CD4-positive, CD25-positive, alpha-beta regulatory T cell (primary cell): ENCODE measurements at regions not wholly inside any gene's neighbourhood (a gene's known extent, or its start where the extent isn't known, plus 50 kb on each side); places are given as distances from the start of the nearest gene placed in this dataset.

Experiments
- ATAC-seq, 2 donors: fragments of 150-1000 bp; cut with Tn5 transposase; one replicate each; pipeline ENCODE4 v1.10.0; 2021; ENCODE audit warnings: low read depth in 2 of 2, moderate number of reproducible peaks in 2 of 2, moderate library complexity in 1 of 2
- DNase-seq, 3 donors: peaks; one replicate each; pipeline versions ENCODE4 v3.0.0 to v3.0.0-alpha.2; 2012 to 2022; ENCODE audit warnings: mixed read lengths in 1 of 3
- H3K27ac ChIP-seq: one replicate; pipeline ENCODE4 v1.7.0; 2013; ENCODE audit warnings: mild to moderate bottlenecking, low read length; ENCODE audit not compliant: insufficient read depth, poor library complexity, severe bottlenecking
- H3K27me3 ChIP-seq: one replicate; pipeline ENCODE4 v1.7.0; 2013; ENCODE audit warnings: low read length; ENCODE audit not compliant: control insufficient read depth, insufficient read depth
- H3K36me3 ChIP-seq: one replicate; pipeline ENCODE4 v1.7.0; 2013; ENCODE audit warnings: mild to moderate bottlenecking, low read length, moderate library complexity; ENCODE audit not compliant: control insufficient read depth, insufficient read depth
- H3K4me1 ChIP-seq: 2 replicates; pipeline ENCODE4 v1.7.0; 2013; ENCODE audit warnings: mild to moderate bottlenecking, low read length; ENCODE audit not compliant: insufficient read depth, control insufficient read depth, poor library complexity, severe bottlenecking
- H3K4me3 ChIP-seq: one replicate; pipeline ENCODE4 v1.7.0; 2013; ENCODE audit warnings: low read depth, mild to moderate bottlenecking, low read length, moderate library complexity
- H3K9me3 ChIP-seq, 2 experiments: 1 replicate in 1 of 2; 2 replicates in 1 of 2; pipeline ENCODE4 v1.7.0; 2013; ENCODE audit warnings: low read length in 2 of 2, mild to moderate bottlenecking in 1 of 2, moderate library complexity in 1 of 2; ENCODE audit not compliant: control insufficient read depth in 2 of 2
- H3K27ac Mint-ChIP-seq, 3 donors: one replicate each; pipeline ENCODE4 v1.8.0; 2020 to 2022; ENCODE audit warnings: mild to moderate bottlenecking in 3 of 3, mixed read lengths in 3 of 3, moderate library complexity in 2 of 3
- H3K27me3 Mint-ChIP-seq: one replicate; pipeline ENCODE4 v1.8.0; 2022; ENCODE audit warnings: mild to moderate bottlenecking, mixed read lengths
- H3K36me3 Mint-ChIP-seq: one replicate; pipeline ENCODE4 v1.8.0; 2020; ENCODE audit warnings: mixed read lengths
- H3K4me1 Mint-ChIP-seq, 4 donors: one replicate each; pipeline ENCODE4 v1.8.0; 2020 to 2022; ENCODE audit warnings: mixed read lengths in 4 of 4, mild to moderate bottlenecking in 1 of 4
- H3K4me3 Mint-ChIP-seq, 4 donors: one replicate each; pipeline ENCODE4 v1.8.0; 2020 to 2022; ENCODE audit warnings: mild to moderate bottlenecking in 4 of 4, mixed read lengths in 4 of 4, moderate library complexity in 3 of 4
- H3K9me3 Mint-ChIP-seq, 7 donors: one replicate each; pipeline ENCODE4 v1.8.0; 2020 to 2022; ENCODE audit warnings: mixed read lengths in 7 of 7, mild to moderate bottlenecking in 3 of 7, moderate library complexity in 2 of 7

- H3K27ac Mint-ChIP-seq: no peak overlapping the region
- no peak overlapping the region for H3K4me3 ChIP-seq
- DNase-seq (no peak), ATAC-seq (no peak)
- no peaks in the 10 kb centered on the region for H3K9me3 Mint-ChIP-seq
- H3K27me3 ChIP-seq: peaks cover 12% of the 10 kb centered on the region
- H3K27ac ChIP-seq: no peak overlapping the region
- no peaks in the 10 kb centered on the region for H3K9me3 ChIP-seq
- no peaks in the 10 kb centered on the region for H3K36me3 ChIP-seq
- H3K27me3 Mint-ChIP-seq: peaks cover 25% of the 10 kb centered on the region
- H3K4me1 ChIP-seq: no peaks in the 10 kb centered on the region
- H3K36me3 Mint-ChIP-seq: no peaks in the 10 kb centered on the region
- no peaks in the 10 kb centered on the region for H3K4me1 Mint-ChIP-seq
- no peak overlapping the region for H3K4me3 Mint-ChIP-seq
Observed at GRCh38 chr9:71552480-71552879, 215.8 kb downstream of the CEMIP2 start.

GRCh38 chr9:71549023-71549422 is 219.3 kb downstream of the CEMIP2 start:
- peaks cover 0 to 1% (median 0%) of the 10 kb centered on the region in 7 donors for H3K9me3 Mint-ChIP-seq
- H3K9me3 ChIP-seq: no peaks in the 10 kb centered on the region
- no peak overlapping the region for H3K4me3 ChIP-seq
- no peaks in the 10 kb centered on the region for H3K36me3 Mint-ChIP-seq
- H3K27me3 ChIP-seq: peaks cover 13% of the 10 kb centered on the region
- no peaks in the 10 kb centered on the region for H3K4me1 ChIP-seq
- H3K4me1 Mint-ChIP-seq: no peaks in the 10 kb centered on the region
- no peak overlapping the region for H3K27ac ChIP-seq
- H3K27ac Mint-ChIP-seq: no peak overlapping the region
- no peak overlapping the region for H3K4me3 Mint-ChIP-seq
- ATAC-seq (no peak), DNase-seq (no peak)
- peaks cover 29% of the 10 kb centered on the region for H3K27me3 Mint-ChIP-seq
- H3K36me3 ChIP-seq: no peaks in the 10 kb centered on the region

- no peaks in the 10 kb centered on the region for H3K9me3 ChIP-seq
- Mint-ChIP-seq H3K9me3 (peaks cover 0 to 1% (median 0%) of the 10 kb centered on the region in 7 donors), H3K36me3 (no peaks in the 10 kb centered on the region), H3K4me1 (no peaks in the 10 kb centered on the region), H3K27me3 (peaks cover 11% of the 10 kb centered on the region), H3K4me3 (no peak overlapping the region), H3K27ac (no peak overlapping the region)
- no peaks in the 10 kb centered on the region for H3K36me3 ChIP-seq
- DNase-seq (no peak), ATAC-seq (no peak)
- H3K27ac ChIP-seq: no peak overlapping the region
- no peak overlapping the region for H3K4me3 ChIP-seq
- no peaks in the 10 kb centered on the region for H3K4me1 ChIP-seq
- H3K27me3 ChIP-seq: peaks cover 6% of the 10 kb centered on the region
Observed at GRCh38 chr9:71544464-71544863, 223.8 kb downstream of the CEMIP2 start.

- Mint-ChIP-seq H3K36me3 (no peaks in the 10 kb centered on the region), H3K4me1 (no peaks in the 10 kb centered on the region), H3K9me3 (peaks cover 0 to 1% (median 0%) of the 10 kb centered on the region in 7 donors), H3K27ac (no peak overlapping the region), H3K4me3 (no peak overlapping the region), H3K27me3 (peaks cover 14% of the 10 kb centered on the region)
- Histone ChIP-seq H3K36me3 (no peaks in the 10 kb centered on the region), H3K4me1 (no peaks in the 10 kb centered on the region), H3K9me3 (no peaks in the 10 kb centered on the region), H3K4me3 (no peak overlapping the region), H3K27ac (no peak overlapping the region), H3K27me3 (no peaks in the 10 kb centered on the region)
- ATAC-seq (no peak), DNase-seq (no peak)
Observed at GRCh38 chr9:71541436-71541835, 226.9 kb downstream of the CEMIP2 start.

- no peak overlapping the region for H3K27ac Mint-ChIP-seq
- Histone ChIP-seq H3K4me3 (no peak overlapping the region), H3K27ac (no peak overlapping the region), H3K9me3 (no peaks in the 10 kb centered on the region), H3K27me3 (peaks cover 2% of the 10 kb centered on the region), H3K4me1 (no peaks in the 10 kb centered on the region), H3K36me3 (no peaks in the 10 kb centered on the region)
- peaks cover 0 to 2% (median 0%) of the 10 kb centered on the region in 7 donors for H3K9me3 Mint-ChIP-seq
- peaks cover 7% of the 10 kb centered on the region for H3K27me3 Mint-ChIP-seq
- no peaks in the 10 kb centered on the region for H3K36me3 Mint-ChIP-seq
- DNase-seq: no peak
- ATAC-seq: no peak
- no peaks in the 10 kb centered on the region for H3K4me1 Mint-ChIP-seq
- H3K4me3 Mint-ChIP-seq: no peak overlapping the region
Observed at GRCh38 chr9:71524996-71525580, 243.2 kb downstream of the CEMIP2 start.

GRCh38 chr9:71524516-71524915 is 243.8 kb downstream of the CEMIP2 start:
- H3K4me1 Mint-ChIP-seq: no peaks in the 10 kb centered on the region
- ATAC-seq (no peak), DNase-seq (no peak)
- H3K27ac Mint-ChIP-seq: no peak overlapping the region
- no peaks in the 10 kb centered on the region for H3K36me3 ChIP-seq
- H3K4me3 Mint-ChIP-seq: no peak overlapping the region
- H3K4me3 ChIP-seq: no peak overlapping the region
- H3K9me3 ChIP-seq: no peaks in the 10 kb centered on the region
- H3K36me3 Mint-ChIP-seq: no peaks in the 10 kb centered on the region
- no peaks in the 10 kb centered on the region for H3K4me1 ChIP-seq
- peaks cover 2% of the 10 kb centered on the region for H3K27me3 ChIP-seq
- peaks cover 0 to 2% (median 0%) of the 10 kb centered on the region in 7 donors for H3K9me3 Mint-ChIP-seq
- H3K27me3 Mint-ChIP-seq: peaks cover 12% of the 10 kb centered on the region
- no peak overlapping the region for H3K27ac ChIP-seq

- Mint-ChIP-seq H3K27ac (no peak overlapping the region), H3K4me3 (no peak overlapping the region), H3K9me3 (no peaks in the 10 kb centered on the region), H3K27me3 (peaks cover 11% of the 10 kb centered on the region), H3K36me3 (no peaks in the 10 kb centered on the region), H3K4me1 (no peaks in the 10 kb centered on the region)
- no peak for DNase-seq
- no peaks in the 10 kb centered on the region for H3K9me3 ChIP-seq
- no peak overlapping the region for H3K27ac ChIP-seq
- no peaks in the 10 kb centered on the region for H3K36me3 ChIP-seq
- no peak for ATAC-seq
- no peak overlapping the region for H3K4me3 ChIP-seq
- H3K4me1 ChIP-seq: no peaks in the 10 kb centered on the region
- H3K27me3 ChIP-seq: peaks cover 5% of the 10 kb centered on the region
Observed at GRCh38 chr9:71521132-71521531, 247.2 kb downstream of the CEMIP2 start.

- no peaks in the 10 kb centered on the region for H3K4me1 ChIP-seq
- ATAC-seq (no peak), DNase-seq (no peak)
- H3K27ac Mint-ChIP-seq: no peak overlapping the region
- no peaks in the 10 kb centered on the region for H3K4me1 Mint-ChIP-seq
- no peaks in the 10 kb centered on the region for H3K9me3 ChIP-seq
- H3K9me3 Mint-ChIP-seq: no peaks in the 10 kb centered on the region
- H3K27me3 ChIP-seq: peaks cover 5% of the 10 kb centered on the region
- H3K27me3 Mint-ChIP-seq: peaks cover 11% of the 10 kb centered on the region
- H3K4me3 ChIP-seq: no peak overlapping the region
- no peak overlapping the region for H3K4me3 Mint-ChIP-seq
- no peaks in the 10 kb centered on the region for H3K36me3 ChIP-seq
- no peak overlapping the region for H3K27ac ChIP-seq
- H3K36me3 Mint-ChIP-seq: no peaks in the 10 kb centered on the region
Observed at GRCh38 chr9:71519098-71519696, 249.1 kb downstream of the CEMIP2 start.
